ENCODE measurements at regions not wholly inside any gene's neighbourhood (a gene's known extent, or its start where the extent isn't known, plus 50 kb on each side); places are given as distances from the start of the nearest gene placed in this dataset.

GRCh38 chr20:61052776-61053442, 199.2 kb upstream of the CDH4 start:
- H3K27ac Mint-ChIP-seq = no peak overlapping the region
- H3K27me3 Mint-ChIP-seq (ENCODE audit: low read depth, poor library complexity) = peaks cover 40% of the 10 kb centered on the region
- no peaks in the 10 kb centered on the region for H3K9me3 Mint-ChIP-seq
- no peaks in the 10 kb centered on the region for H3K36me3 Mint-ChIP-seq (ENCODE audit: low read depth)
- no peak for DNase-seq
- peaks cover 16% of the 10 kb centered on the region for H3K4me1 Mint-ChIP-seq
- H3K4me3 Mint-ChIP-seq = no peak overlapping the region
- TF ChIP-seq CTCF (IDR thresholded peaks at IDR 0.05) = no peak

- Mint-ChIP-seq H3K9me3 (no peaks in the 10 kb centered on the region), H3K4me3 (no peak overlapping the region), H3K27me3 (ENCODE audit: low read depth, poor library complexity) (peaks cover 39% of the 10 kb centered on the region), H3K36me3 (ENCODE audit: low read depth) (no peaks in the 10 kb centered on the region), H3K27ac (no peak overlapping the region), H3K4me1 (peaks cover 16% of the 10 kb centered on the region)
- DNase-seq = no peak
- TF ChIP-seq CTCF (IDR thresholded peaks at IDR 0.05) = no peak
Measured at GRCh38 chr20:61053487-61053886, 198.6 kb upstream of the CDH4 start.

GRCh38 chr20:61053889-61054288, 198.2 kb upstream of the CDH4 start:
- Mint-ChIP-seq H3K4me3 (no peak overlapping the region), H3K4me1 (peaks cover 16% of the 10 kb centered on the region), H3K9me3 (no peaks in the 10 kb centered on the region), H3K27me3 (ENCODE audit: low read depth, poor library complexity) (peaks cover 35% of the 10 kb centered on the region), H3K27ac (no peak overlapping the region), H3K36me3 (ENCODE audit: low read depth) (no peaks in the 10 kb centered on the region)
- DNase-seq = no peak
- TF ChIP-seq CTCF (IDR thresholded peaks at IDR 0.05) = no peak

GRCh38 chr20:61054411-61054810, 197.7 kb upstream of the CDH4 start:
- Mint-ChIP-seq H3K27ac (no peak overlapping the region), H3K9me3 (no peaks in the 10 kb centered on the region), H3K36me3 (ENCODE audit: low read depth) (no peaks in the 10 kb centered on the region), H3K27me3 (ENCODE audit: low read depth, poor library complexity) (peaks cover 37% of the 10 kb centered on the region), H3K4me1 (peaks cover 16% of the 10 kb centered on the region), H3K4me3 (no peak overlapping the region)
- no peak for TF ChIP-seq CTCF (IDR thresholded peaks at IDR 0.05)
- DNase-seq = no peak

- Mint-ChIP-seq H3K27me3 (ENCODE audit: low read depth, poor library complexity) (peaks cover 45% of the 10 kb centered on the region), H3K4me3 (no peak overlapping the region), H3K27ac (no peak overlapping the region)
Measured at GRCh38 chr20:61055180-61056010, 196.7 kb upstream of the CDH4 start.

More at GRCh38 chr20:61055180-61056010, 196.7 kb upstream of the CDH4 start:
- no peak for DNase-seq
- H3K4me1 Mint-ChIP-seq = peaks cover 16% of the 10 kb centered on the region
- no peak for TF ChIP-seq CTCF (IDR thresholded peaks at IDR 0.05)
- no peaks in the 10 kb centered on the region for H3K9me3 Mint-ChIP-seq
- no peaks in the 10 kb centered on the region for H3K36me3 Mint-ChIP-seq (ENCODE audit: low read depth)
